GM12865 (cell line): ENCODE measurements at regions not wholly inside any gene's neighbourhood (a gene's known extent, or its start where the extent isn't known, plus 50 kb on each side); places are given as distances from the start of the nearest gene placed in this dataset.
"Not testable (repeated sequence)": the region's sequence is repeated elsewhere in the genome, so short reads cannot be mapped to it uniquely, and the experiment has no call there.

Experiments used
- DNase-seq: peaks from one replicate; pipeline ENCODE4 v3.0.0; 2010; ENCODE audit warnings: low read depth
- H3K4me3 ChIP-seq: 2 replicates; pipeline ENCODE4 v1.5.1; 2011; ENCODE audit warnings: mild to moderate bottlenecking, low read depth, low read length, control low read depth
- TF ChIP-seq, protein P1 (sequence below): IDR thresholded peaks from 2 replicates; pipeline ENCODE4 v1.5.1; 2011; ENCODE audit warnings: low read length, control low read depth, low read depth, inconsistent platforms; ENCODE audit not compliant: insufficient read depth; ENCODE audit errors: missing control alignments

DNA sequence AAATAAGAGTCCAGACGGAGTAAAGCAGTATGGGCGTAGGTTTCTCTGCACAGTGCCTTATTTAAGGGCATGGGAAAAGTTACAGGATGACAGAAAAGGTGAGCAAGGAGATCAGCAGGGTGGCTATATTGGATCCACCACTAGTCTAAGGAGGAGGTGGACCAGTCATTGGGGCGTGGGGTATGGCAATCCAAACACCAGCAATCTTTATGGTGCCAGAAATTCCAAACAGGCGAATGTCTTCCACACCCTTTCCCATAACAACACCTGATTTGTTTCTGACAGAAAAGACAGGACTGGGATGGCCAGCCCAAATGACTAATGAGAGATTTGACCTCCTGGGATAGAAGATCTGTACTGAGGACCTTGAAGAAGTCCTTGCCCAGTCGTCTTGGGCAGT is 181.8 kb upstream of the MBL2 start:
- DNase-seq, result no peak
- no peak overlapping the region for H3K4me3 ChIP-seq
- TF ChIP-seq, protein P1, sequence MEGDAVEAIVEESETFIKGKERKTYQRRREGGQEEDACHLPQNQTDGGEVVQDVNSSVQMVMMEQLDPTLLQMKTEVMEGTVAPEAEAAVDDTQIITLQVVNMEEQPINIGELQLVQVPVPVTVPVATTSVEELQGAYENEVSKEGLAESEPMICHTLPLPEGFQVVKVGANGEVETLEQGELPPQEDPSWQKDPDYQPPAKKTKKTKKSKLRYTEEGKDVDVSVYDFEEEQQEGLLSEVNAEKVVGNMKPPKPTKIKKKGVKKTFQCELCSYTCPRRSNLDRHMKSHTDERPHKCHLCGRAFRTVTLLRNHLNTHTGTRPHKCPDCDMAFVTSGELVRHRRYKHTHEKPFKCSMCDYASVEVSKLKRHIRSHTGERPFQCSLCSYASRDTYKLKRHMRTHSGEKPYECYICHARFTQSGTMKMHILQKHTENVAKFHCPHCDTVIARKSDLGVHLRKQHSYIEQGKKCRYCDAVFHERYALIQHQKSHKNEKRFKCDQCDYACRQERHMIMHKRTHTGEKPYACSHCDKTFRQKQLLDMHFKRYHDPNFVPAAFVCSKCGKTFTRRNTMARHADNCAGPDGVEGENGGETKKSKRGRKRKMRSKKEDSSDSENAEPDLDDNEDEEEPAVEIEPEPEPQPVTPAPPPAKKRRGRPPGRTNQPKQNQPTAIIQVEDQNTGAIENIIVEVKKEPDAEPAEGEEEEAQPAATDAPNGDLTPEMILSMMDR, result no peak

DNA sequence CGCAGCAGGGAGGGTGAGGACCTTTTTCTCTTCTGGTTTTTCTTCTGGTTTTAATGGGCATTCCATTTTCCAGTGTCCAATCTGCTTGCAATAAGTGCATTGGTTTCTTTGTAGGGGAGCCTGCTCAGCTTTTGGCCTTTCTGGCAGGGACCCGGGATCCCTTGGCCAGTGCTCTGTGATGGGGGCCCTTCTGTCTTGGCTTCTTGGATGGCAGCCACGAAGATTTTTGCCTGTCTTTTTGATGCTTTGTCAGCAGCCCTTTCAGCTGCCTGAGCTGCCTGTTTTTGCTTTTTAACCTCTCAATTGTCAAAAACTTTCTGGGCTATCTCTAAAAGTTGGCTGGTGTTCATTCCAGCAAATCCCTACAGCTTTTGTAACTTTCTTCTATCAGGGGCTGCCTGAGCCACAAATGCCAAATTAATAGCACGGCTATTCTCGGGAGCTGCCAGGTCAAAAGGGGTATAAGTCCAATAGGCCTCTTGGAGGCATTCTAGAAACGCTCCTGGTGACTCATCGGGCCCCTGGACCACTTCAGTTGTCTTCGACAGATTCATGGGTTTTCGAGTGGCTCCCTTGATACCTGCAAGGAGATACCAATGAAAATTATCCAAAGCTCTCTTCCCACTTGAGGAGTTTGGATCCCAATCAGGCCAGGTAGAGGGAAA is 179.9 kb upstream of the MBL2 start:
- no peak overlapping the region for H3K4me3 ChIP-seq
- no peak for DNase-seq
- TF ChIP-seq, protein P1, result no peak

DNA sequence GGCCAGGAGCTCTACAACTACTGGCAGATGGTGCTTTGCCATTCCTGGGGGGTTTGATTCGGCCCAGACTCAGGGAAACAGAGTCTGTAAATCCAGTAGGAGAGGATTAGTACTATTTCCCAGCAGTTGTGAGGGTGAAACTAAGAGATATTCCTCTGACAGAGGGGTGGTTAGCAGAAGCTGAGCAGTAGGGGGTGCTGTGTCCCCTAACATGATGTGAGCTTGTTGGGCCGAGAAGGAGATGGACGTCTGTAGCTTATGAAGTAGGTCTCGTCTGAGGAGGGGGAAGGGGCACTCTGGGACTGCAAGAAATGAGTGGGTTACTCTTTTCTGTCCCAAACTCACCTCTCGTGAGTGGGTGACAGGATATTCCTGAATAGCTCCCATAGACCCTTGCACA is 179.2 kb upstream of the MBL2 start:
- no peak overlapping the region for H3K4me3 ChIP-seq
- TF ChIP-seq, protein P1, result peak; percentile 71
- peak; percentile 84 for DNase-seq

DNA sequence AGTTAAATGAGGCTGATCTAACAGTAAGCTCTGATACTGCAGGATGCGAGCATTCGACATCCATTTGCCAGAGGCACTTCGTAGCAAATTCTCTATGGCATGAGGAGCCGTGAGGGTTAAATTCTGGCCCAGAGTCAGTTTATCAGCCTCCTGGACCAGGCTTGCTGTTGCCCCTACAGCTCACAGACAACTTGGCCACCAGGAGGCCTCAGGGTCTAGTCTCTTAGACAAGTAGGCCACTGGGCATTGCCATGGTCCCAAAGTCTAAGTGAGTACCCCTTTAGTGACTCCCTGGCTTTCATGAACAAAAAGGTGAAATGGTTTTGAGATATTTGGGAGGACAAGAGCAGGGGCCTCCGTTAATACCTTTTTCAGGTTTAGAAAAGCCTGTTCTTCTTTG is 178.0 kb upstream of the MBL2 start:
- DNase-seq, result peak; percentile 20
- H3K4me3 ChIP-seq, result no peak overlapping the region
- TF ChIP-seq, protein P1, result no peak

DNA sequence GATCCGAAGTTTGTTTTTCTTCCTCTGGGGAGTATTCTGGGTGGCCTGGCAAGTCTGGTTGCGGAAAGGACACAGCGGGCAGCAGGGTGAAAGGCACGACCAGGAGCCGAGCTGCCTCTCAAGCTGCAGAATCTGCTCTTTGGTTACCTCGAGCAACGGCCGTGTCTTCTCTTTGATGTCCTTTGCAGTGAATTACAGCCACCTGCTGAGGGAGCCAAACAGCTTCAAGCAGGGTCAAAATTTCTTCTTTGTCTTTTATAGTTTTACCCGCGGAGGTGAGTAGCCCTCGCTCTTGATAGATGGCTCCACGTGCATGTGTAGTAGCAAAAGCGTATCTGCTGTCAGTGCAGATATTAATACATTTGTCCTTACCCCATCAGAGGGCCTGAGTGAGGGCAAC is 177.3 kb upstream of the MBL2 start:
- TF ChIP-seq, protein P1, result peak; percentile 22
- peak; percentile 42 for DNase-seq
- no peak overlapping the region for H3K4me3 ChIP-seq

DNA sequence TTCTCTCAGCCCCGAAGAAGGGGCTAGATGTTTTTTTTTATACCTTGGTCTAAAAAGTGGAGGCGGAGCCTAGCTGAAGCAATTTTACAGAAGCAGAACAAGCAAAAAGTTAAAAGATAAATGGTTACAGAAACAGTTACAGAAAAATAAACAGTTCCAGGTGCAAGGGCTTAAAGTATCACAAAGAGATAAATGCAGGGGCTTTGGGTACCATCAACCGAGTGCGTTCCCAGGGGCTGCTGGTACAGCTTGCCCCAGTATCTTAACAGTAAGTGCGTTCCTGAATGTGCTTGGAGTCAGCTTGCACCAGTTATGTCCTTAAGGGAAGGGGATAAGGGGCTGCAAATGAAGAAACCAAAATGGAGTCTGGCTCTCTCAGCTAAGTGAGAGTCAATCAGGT is 173.9 kb upstream of the MBL2 start:
- H3K4me3 ChIP-seq, result no peak overlapping the region
- no peak for DNase-seq
- TF ChIP-seq, protein P1, result no peak

DNA sequence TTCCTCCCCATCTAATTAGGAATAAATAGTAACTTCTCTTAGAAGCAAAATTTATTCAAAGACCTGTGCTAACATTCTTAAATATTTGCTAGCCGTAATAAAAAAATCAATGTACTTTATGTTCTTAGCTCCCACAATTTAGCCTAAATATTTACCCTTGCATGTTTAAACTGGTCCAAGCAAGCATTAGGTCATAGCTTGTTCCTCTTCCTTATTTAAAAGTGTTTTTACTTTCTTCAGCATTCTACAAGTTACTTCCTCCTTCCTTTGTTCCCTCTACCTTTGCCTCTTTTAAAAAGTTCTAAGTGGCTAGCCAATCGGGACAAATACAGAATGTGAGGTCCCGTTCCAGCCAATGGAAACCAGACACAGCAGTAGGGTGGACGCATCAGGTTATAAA is 172.9 kb upstream of the MBL2 start:
- not testable (repeated sequence) for H3K4me3 ChIP-seq, DNase-seq
